HEK293 (cell line): ENCODE measurements at regions not wholly inside any gene's neighbourhood (a gene's known extent, or its start where the extent isn't known, plus 50 kb on each side); places are given as distances from the start of the nearest gene placed in this dataset.

ENCODE experiments used
- CTCF ChIA-PET: fragments of 350-600 bp; formaldehyde crosslinking; extraction: SDS; loops from one replicate; lab custom pipeline; 2021; ENCODE audit warnings: antibody characterized with exemption; lab: Yijun Ruan, JAX
- POLR2A ChIA-PET: fragments of 300-600 bp; formaldehyde crosslinking; extraction: SDS; loops from one replicate; lab custom pipeline; 2020; ENCODE audit warnings: antibody characterized with exemption, inconsistent platforms; lab: Yijun Ruan, JAX
- H3K27ac ChIP-seq: fragments of 200-500 bp; sonication (Bioruptor generic); 2 replicates; pipeline ENCODE4 v1.5.1; 2014; ENCODE audit warnings: low read depth, low read length, control low read depth, inconsistent platforms; ENCODE audit errors: extremely low read depth
- H3K36me3 ChIP-seq, 2 experiments: fragments of 200-500 bp in 1 of 2; sonication (Bioruptor generic) in 1 of 2; 1 replicate in 1 of 2; 2 replicates in 1 of 2; pipeline ENCODE4 v1.5.1; 2014 to 2017; ENCODE audit warnings: inconsistent platforms in 2 of 2, low read length in 2 of 2; ENCODE audit not compliant: control insufficient read depth in 2 of 2, insufficient read depth in 1 of 2
- H3K4me1 ChIP-seq: fragments of 200-500 bp; sonication (Bioruptor generic); 2 replicates; pipeline ENCODE4 v1.5.1; 2014; ENCODE audit warnings: mild to moderate bottlenecking, low read length, inconsistent platforms; ENCODE audit not compliant: control insufficient read depth, insufficient read depth
- H3K4me3 ChIP-seq: 2 replicates; pipeline ENCODE4 v1.5.1; 2011; ENCODE audit warnings: low read depth, mild to moderate bottlenecking, control low read depth, low read length, moderate library complexity
- H3K9me3 ChIP-seq: fragments of 200-500 bp; sonication (Bioruptor generic); 2 replicates; pipeline ENCODE4 v1.5.1; 2014; ENCODE audit warnings: low read depth, low read length, inconsistent platforms; ENCODE audit not compliant: control insufficient read depth, insufficient read depth
- BCL11B ChIP-seq: fragments of 450-650 bp; formaldehyde crosslinking; IDR thresholded peaks from 2 replicates; pipeline ENCODE4 v1.5.1; 2016; ENCODE audit warnings: low read depth, missing biosample characterization, missing genetic modification characterization
- CTCF ChIP-seq: fragments of 450-650 bp; formaldehyde crosslinking; IDR thresholded peaks from 2 replicates; pipeline ENCODE4 v1.5.1; 2016; ENCODE audit warnings: missing biosample characterization, missing genetic modification characterization
- HOXA7 ChIP-seq: sonication (generic); formaldehyde crosslinking; IDR thresholded peaks from 2 replicates; pipeline ENCODE4 v1.8.1; 2022; ENCODE audit warnings: missing genetic modification reagents, borderline replicate concordance
- KLF9 ChIP-seq: fragments of 450-650 bp; formaldehyde crosslinking; IDR thresholded peaks from 2 replicates; pipeline ENCODE4 v1.5.1; 2016; ENCODE audit warnings: missing biosample characterization, missing genetic modification characterization, low read depth
- PRDM1 ChIP-seq: fragments of 450-650 bp; formaldehyde crosslinking; IDR thresholded peaks from 2 replicates; pipeline ENCODE4; 2016; ENCODE audit warnings: missing biosample characterization, missing genetic modification characterization
- SETDB1 ChIP-seq: IDR thresholded peaks from one replicate; pipeline ENCODE4 v1.6.1; 2017; ENCODE audit warnings: mild to moderate bottlenecking, low read length, moderate library complexity, mixed read lengths; ENCODE audit not compliant: insufficient read length
- SP3 ChIP-seq: fragments of 450-650 bp; formaldehyde crosslinking; IDR thresholded peaks from 2 replicates; pipeline ENCODE4 v1.5.1; 2016; ENCODE audit warnings: missing biosample characterization, missing genetic modification characterization
- TCF7L2 ChIP-seq: IDR thresholded peaks from 2 replicates; pipeline ENCODE4 v1.6.1; 2011; ENCODE audit warnings: low read depth, mild to moderate bottlenecking, inconsistent platforms, low read length, moderate library complexity, borderline replicate concordance
- ZBTB17 ChIP-seq: fragments of 450-650 bp; formaldehyde crosslinking; IDR thresholded peaks from 2 replicates; pipeline ENCODE4 v1.5.1; 2016; ENCODE audit warnings: missing biosample characterization, missing genetic modification characterization
- ZBTB21 ChIP-seq: fragments of 450-650 bp; formaldehyde crosslinking; IDR thresholded peaks from 2 replicates; pipeline ENCODE4 v1.5.1; 2017; ENCODE audit warnings: missing biosample characterization, missing genetic modification characterization
- ZEB2 ChIP-seq: fragments of 450-650 bp; formaldehyde crosslinking; IDR thresholded peaks from 2 replicates; pipeline ENCODE4 v1.5.1; 2016; ENCODE audit warnings: missing biosample characterization, missing genetic modification characterization
- ZNF112 ChIP-seq: fragments of 450-650 bp; formaldehyde crosslinking; IDR thresholded peaks from 2 replicates; pipeline ENCODE4 v1.5.0; 2017; ENCODE audit warnings: missing biosample characterization, missing genetic modification characterization
- ZNF184 ChIP-seq: fragments of 450-650 bp; IDR thresholded peaks from 2 replicates; pipeline ENCODE4 v1.5.1; 2018; ENCODE audit warnings: missing biosample characterization, mild to moderate bottlenecking, missing genetic modification characterization
- ZNF214 ChIP-seq: fragments of 450-650 bp; formaldehyde crosslinking; IDR thresholded peaks from 2 replicates; pipeline ENCODE4 v1.5.1; 2017; ENCODE audit warnings: missing biosample characterization, mild to moderate bottlenecking, missing genetic modification characterization, borderline replicate concordance
- ZNF23 ChIP-seq: fragments of 450-650 bp; formaldehyde crosslinking; IDR thresholded peaks from 2 replicates; pipeline ENCODE4 v1.5.1; 2016; ENCODE audit warnings: missing biosample characterization, missing genetic modification characterization, borderline replicate concordance
- ZNF335 ChIP-seq: fragments of 450-650 bp; formaldehyde crosslinking; conservative IDR thresholded peaks from 2 replicates; pipeline ENCODE4 v1.5.1; 2016; ENCODE audit warnings: missing biosample characterization, missing genetic modification characterization
- ZNF354C ChIP-seq: fragments of 450-650 bp; formaldehyde crosslinking; IDR thresholded peaks from 2 replicates; pipeline ENCODE4 v1.5.1; 2016; ENCODE audit warnings: missing biosample characterization, missing genetic modification characterization, low read depth, borderline replicate concordance
- ZNF394 ChIP-seq: fragments of 450-650 bp; formaldehyde crosslinking; IDR thresholded peaks from 2 replicates; pipeline ENCODE4 v1.5.1; 2016; ENCODE audit warnings: missing biosample characterization, missing genetic modification characterization, mild to moderate bottlenecking, moderate library complexity, borderline replicate concordance
- ZNF423 ChIP-seq: fragments of 450-650 bp; formaldehyde crosslinking; IDR thresholded peaks from 2 replicates; pipeline ENCODE4 v1.5.1; 2016; ENCODE audit warnings: missing biosample characterization, missing genetic modification characterization
- ZNF510 ChIP-seq: fragments of 450-650 bp; formaldehyde crosslinking; IDR thresholded peaks from 2 replicates; pipeline ENCODE4 v1.5.1; 2018; ENCODE audit warnings: mild to moderate bottlenecking, missing genetic modification characterization, missing biosample characterization; ENCODE audit not compliant: insufficient replicate concordance
- ZNF544 ChIP-seq: fragments of 450-650 bp; formaldehyde crosslinking; IDR thresholded peaks from 2 replicates; pipeline ENCODE4 v1.5.0; 2017; ENCODE audit warnings: missing biosample characterization, missing genetic modification characterization
- ZNF560 ChIP-seq: fragments of 450-650 bp; formaldehyde crosslinking; IDR thresholded peaks from 2 replicates; pipeline ENCODE4 v1.5.1; 2017; ENCODE audit warnings: missing biosample characterization, missing genetic modification characterization, borderline replicate concordance
- ZNF623 ChIP-seq: fragments of 450-650 bp; formaldehyde crosslinking; IDR thresholded peaks from 2 replicates; pipeline ENCODE4 v1.5.1; 2016; ENCODE audit warnings: missing biosample characterization, missing genetic modification characterization
- ZNF670 ChIP-seq: fragments of 450-650 bp; formaldehyde crosslinking; IDR thresholded peaks from 2 replicates; pipeline ENCODE4 v1.5.1; 2016; ENCODE audit warnings: missing biosample characterization, missing genetic modification characterization, low read depth
- ZNF677 ChIP-seq: fragments of 450-650 bp; IDR thresholded peaks from 2 replicates; pipeline ENCODE4 v1.5.0; 2018; ENCODE audit warnings: missing biosample characterization, mild to moderate bottlenecking, missing genetic modification characterization, moderate library complexity
- ZNF791 ChIP-seq: fragments of 450-650 bp; formaldehyde crosslinking; IDR thresholded peaks from 2 replicates; pipeline ENCODE4 v1.5.1; 2016; ENCODE audit warnings: missing biosample characterization, missing genetic modification characterization
- ZNF792 ChIP-seq: fragments of 450-650 bp; formaldehyde crosslinking; IDR thresholded peaks from 2 replicates; pipeline ENCODE4 v1.5.1; 2016; ENCODE audit warnings: missing biosample characterization, missing genetic modification characterization
- ZSCAN16 ChIP-seq: fragments of 450-650 bp; formaldehyde crosslinking; IDR thresholded peaks from 2 replicates; pipeline ENCODE4 v1.5.1; 2016; ENCODE audit warnings: missing biosample characterization, missing genetic modification characterization
- TF ChIP-seq, protein P1 (sequence below): fragments of 450-650 bp; IDR thresholded peaks from 2 replicates; pipeline ENCODE4 v1.5.1; 2018; ENCODE audit warnings: missing biosample characterization, missing genetic modification characterization
- TF ChIP-seq, protein P2 (sequence below): fragments of 450-650 bp; formaldehyde crosslinking; IDR thresholded peaks from 2 replicates; pipeline ENCODE4 v1.5.1; 2016; ENCODE audit warnings: missing biosample characterization, missing genetic modification characterization
- TF ChIP-seq, protein P3 (sequence below): fragments of 450-650 bp; formaldehyde crosslinking; IDR thresholded peaks from 2 replicates; pipeline ENCODE4 v1.5.1; 2016; ENCODE audit warnings: missing biosample characterization, missing genetic modification characterization

DNA sequence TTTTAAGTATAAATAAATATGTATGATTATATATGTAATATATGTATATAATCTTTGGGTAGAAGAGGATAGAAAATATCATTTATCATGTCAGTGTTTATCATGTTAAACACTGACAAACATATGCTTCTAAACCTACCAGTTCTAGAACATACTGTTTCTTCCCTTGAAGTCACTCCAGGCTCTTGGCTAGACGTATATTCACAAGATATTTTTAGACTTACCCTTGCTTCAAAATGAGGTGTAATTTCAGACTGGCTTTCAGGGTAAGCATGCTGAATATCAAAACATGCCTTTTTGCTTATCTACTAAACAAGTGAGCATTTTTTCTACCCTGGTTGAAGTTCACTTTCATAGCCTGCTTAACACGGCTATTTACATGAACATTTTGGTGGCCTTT is 642.4 kb upstream of the PKDCC start:
- H3K27ac ChIP-seq: no peak overlapping the region
- no peak overlapping the region for H3K4me3 ChIP-seq
- CTCF ChIA-PET: no interaction called here
- H3K36me3 ChIP-seq: no peaks in the 10 kb centered on the region
- TF ChIP-seq ZNF792: no peak
- TF ChIP-seq ZNF423 (tag by site-specific recombination): no peak
- TF ChIP-seq ZBTB17 (tag by site-specific recombination): no peak
- no peak for TF ChIP-seq ZNF112 (tag by site-specific recombination)
- no peaks in the 10 kb centered on the region for H3K9me3 ChIP-seq
- POLR2A ChIA-PET: no interaction called here
- no peaks in the 10 kb centered on the region for H3K4me1 ChIP-seq

- TF ChIP-seq ZNF623: no peak
- TF ChIP-seq BCL11B (tag by site-specific recombination): no peak
- TF ChIP-seq ZNF510 (tag by site-specific recombination): no peak
- TF ChIP-seq CTCF: no peak
- no peak for TF ChIP-seq ZNF354C (tag by site-specific recombination)
- TF ChIP-seq ZSCAN16: no peak
- TF ChIP-seq ZNF560 (tag by site-specific recombination): no peak
- TF ChIP-seq ZBTB21 (tag by site-specific recombination): no peak
- TF ChIP-seq, protein P1, sequence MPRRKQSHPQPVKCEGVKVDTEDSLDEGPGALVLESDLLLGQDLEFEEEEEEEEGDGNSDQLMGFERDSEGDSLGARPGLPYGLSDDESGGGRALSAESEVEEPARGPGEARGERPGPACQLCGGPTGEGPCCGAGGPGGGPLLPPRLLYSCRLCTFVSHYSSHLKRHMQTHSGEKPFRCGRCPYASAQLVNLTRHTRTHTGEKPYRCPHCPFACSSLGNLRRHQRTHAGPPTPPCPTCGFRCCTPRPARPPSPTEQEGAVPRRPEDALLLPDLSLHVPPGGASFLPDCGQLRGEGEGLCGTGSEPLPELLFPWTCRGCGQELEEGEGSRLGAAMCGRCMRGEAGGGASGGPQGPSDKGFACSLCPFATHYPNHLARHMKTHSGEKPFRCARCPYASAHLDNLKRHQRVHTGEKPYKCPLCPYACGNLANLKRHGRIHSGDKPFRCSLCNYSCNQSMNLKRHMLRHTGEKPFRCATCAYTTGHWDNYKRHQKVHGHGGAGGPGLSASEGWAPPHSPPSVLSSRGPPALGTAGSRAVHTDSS (tag by site-specific recombination): no peak
- no peak for TF ChIP-seq ZNF677 (tag by site-specific recombination)
- TF ChIP-seq SP3: no peak
- TF ChIP-seq ZNF791 (tag by site-specific recombination): no peak
- TF ChIP-seq HOXA7: no peak
- no peak for TF ChIP-seq ZEB2
- TF ChIP-seq ZNF214 (tag by site-specific recombination): no peak
- TF ChIP-seq ZNF23 (tag by site-specific recombination): no peak
- TF ChIP-seq, protein P2, sequence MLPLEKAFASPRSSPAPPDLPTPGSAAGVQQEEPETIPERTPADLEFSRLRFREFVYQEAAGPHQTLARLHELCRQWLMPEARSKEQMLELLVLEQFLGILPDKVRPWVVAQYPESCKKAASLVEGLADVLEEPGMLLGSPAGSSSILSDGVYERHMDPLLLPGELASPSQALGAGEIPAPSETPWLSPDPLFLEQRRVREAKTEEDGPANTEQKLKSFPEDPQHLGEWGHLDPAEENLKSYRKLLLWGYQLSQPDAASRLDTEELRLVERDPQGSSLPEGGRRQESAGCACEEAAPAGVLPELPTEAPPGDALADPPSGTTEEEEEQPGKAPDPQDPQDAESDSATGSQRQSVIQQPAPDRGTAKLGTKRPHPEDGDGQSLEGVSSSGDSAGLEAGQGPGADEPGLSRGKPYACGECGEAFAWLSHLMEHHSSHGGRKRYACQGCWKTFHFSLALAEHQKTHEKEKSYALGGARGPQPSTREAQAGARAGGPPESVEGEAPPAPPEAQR: no peak
- TF ChIP-seq, all 188 proteins: peak for 0
- Histone ChIP-seq H3K4me3 (no peak overlapping the region), H3K36me3 (no peaks in the 10 kb centered on the region), H3K27ac (no peak overlapping the region), H3K4me1 (no peaks in the 10 kb centered on the region), H3K9me3 (no peaks in the 10 kb centered on the region)
- POLR2A ChIA-PET: no interaction called here
- CTCF ChIA-PET: no interaction called here
Observed at GRCh38 chr2:41409328-41409727, 638.5 kb upstream of the PKDCC start.

GRCh38 chr2:41410011-41410410 is 637.8 kb upstream of the PKDCC start:
- Histone ChIP-seq H3K4me1 (no peaks in the 10 kb centered on the region), H3K4me3 (no peak overlapping the region), H3K36me3 (no peaks in the 10 kb centered on the region), H3K9me3 (no peaks in the 10 kb centered on the region), H3K27ac (no peak overlapping the region)
- CTCF ChIA-PET: no interaction called here
- POLR2A ChIA-PET: no interaction called here
- no peak for TF ChIP-seq KLF9 (tag by site-specific recombination)
- TF ChIP-seq ZNF670 (tag by site-specific recombination): no peak
- no peak for TF ChIP-seq TCF7L2
- no peak for TF ChIP-seq PRDM1
- no peak for TF ChIP-seq ZNF184
- TF ChIP-seq, protein P3, sequence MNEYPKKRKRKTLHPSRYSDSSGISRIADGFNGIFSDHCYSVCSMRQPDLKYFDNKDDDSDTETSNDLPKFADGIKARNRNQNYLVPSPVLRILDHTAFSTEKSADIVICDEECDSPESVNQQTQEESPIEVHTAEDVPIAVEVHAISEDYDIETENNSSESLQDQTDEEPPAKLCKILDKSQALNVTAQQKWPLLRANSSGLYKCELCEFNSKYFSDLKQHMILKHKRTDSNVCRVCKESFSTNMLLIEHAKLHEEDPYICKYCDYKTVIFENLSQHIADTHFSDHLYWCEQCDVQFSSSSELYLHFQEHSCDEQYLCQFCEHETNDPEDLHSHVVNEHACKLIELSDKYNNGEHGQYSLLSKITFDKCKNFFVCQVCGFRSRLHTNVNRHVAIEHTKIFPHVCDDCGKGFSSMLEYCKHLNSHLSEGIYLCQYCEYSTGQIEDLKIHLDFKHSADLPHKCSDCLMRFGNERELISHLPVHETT (tag by site-specific recombination): no peak
- TF ChIP-seq ZNF394: no peak
- TF ChIP-seq ZNF544 (tag by site-specific recombination): no peak
- no peak for TF ChIP-seq ZNF335
- no peak for TF ChIP-seq SETDB1
